HG03066 (cell line): ENCODE measurements at regions not wholly inside any gene's neighbourhood (a gene's known extent, or its start where the extent isn't known, plus 50 kb on each side); places are given as distances from the start of the nearest gene placed in this dataset.
"Not testable (repeated sequence)": the region's sequence is repeated elsewhere in the genome, so short reads cannot be mapped to it uniquely, and the experiment has no call there.

ENCODE experiments used
- ATAC-seq: cut with Tn5 transposase; IDR thresholded peaks from one replicate; pipeline ENCODE4 v1.9.1; 2021; ENCODE audit warnings: low read depth; ENCODE audit not compliant: unreplicated experiment

DNA sequence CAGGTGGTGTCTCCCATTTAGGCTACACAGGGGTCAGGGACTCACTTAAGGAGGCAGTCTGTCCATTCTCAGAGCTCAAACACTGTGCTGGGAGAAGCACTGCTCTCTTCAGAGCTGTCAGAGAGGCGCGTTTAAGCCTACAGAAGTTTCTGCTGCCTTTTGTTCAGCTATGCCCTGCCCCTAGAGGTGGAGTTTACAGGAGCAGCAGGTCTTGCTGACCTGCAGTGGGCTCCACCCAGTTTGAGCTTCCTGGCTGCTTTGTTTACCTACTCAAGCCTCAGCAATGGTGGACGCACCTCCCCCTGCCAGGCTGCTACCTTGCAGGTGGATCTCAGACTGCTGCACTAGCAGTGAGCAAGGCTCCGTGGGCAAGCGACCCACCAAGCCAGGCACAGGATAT lies 260.1 kb downstream of the MEF2C start:
- not testable (repeated sequence) for ATAC-seq

DNA sequence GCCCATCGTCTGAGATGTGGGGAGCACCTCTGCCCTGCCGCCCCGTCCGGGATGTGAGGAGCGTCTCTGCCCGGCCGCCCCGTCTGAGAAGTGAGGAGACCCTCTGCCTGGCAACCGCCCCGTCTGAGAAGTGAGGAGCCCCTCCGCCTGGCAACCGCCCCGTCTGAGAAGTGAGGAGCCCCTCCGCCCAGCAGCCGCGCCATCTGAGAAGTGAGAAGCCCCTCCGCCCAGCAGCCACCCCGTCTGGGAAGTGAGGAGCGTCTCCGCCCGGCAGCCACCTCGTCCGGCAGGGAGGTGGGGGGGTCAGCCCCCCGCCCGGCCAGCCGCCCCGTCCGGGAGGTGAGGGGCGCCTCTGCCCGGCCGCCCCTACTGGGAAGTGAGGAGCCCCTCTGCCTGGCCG lies 267.2 kb downstream of the MEF2C start:
- ATAC-seq, result not testable (repeated sequence)

DNA sequence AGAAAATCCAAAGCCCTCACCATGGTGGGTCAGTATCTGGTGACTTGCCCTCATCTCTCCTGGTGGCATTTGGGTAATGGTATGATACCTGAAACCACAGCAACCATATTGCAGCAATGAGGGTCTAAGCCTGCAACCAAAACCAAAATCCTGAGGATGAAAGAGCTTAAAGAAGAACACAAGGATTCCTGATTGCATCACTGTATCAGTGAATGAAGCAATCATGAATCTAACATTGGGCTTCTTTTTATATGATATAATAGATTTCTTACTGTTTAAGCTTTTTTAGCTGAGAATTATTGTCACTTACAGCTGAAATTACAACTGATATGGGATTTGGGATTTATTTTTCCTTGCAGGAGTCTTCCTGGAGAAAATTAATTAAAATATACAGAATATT lies 269.9 kb downstream of the MEF2C start:
- no peak for ATAC-seq

DNA sequence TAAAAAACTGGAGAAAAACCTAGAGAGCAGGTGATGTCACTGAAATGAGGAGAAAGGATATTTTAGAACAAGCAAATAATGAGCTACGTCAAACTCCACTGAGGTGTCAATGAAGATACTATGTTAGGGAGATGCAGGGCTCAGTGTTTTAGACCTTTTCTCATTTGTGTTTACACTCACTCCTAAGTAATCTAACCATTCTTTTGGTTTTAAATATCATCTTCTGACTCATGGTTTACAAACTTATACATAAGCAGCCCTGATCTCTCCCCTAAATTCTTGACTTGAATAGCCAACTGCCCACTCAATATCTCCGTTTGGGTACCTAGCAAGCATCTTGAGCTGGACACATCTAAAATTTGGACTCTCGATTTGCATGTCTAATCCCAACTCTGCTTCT lies 272.4 kb downstream of the MEF2C start:
- ATAC-seq, result no peak

DNA sequence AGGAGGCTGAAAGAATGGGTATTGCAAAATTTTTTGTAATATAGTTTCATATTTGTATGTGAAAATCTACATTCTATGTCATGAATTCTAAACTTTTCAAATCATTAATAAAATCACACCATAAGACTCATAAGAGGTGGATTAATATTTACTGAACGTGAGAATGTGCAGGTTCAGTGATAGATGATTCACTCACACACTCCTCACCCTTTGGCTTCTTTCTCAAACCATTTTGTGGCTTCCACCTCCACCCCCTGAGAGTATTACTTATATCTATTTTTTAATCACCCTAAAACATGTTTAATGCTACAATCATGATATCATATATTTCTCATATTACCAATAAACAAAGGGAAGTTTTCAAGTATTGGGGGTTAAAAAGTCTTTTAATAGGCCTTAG lies 275.5 kb downstream of the MEF2C start:
- no peak for ATAC-seq

DNA sequence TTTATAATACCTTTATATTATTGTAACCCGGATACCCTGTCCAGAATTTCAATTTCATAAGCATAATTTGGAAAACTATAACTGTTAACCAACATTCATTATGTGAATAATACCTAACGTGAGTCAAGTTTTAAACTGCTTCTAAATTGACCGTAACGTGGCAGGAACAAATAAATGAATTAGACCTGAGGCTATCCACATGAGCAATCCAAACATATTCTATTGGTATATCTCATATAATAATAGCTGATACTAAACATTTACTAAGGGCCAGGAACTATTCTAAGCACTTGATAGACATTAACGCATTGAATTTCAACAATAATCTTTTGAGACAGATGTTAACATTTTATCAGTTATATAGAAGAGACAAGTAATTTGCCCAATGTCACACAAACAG lies 276.4 kb downstream of the MEF2C start:
- ATAC-seq, result no peak

DNA sequence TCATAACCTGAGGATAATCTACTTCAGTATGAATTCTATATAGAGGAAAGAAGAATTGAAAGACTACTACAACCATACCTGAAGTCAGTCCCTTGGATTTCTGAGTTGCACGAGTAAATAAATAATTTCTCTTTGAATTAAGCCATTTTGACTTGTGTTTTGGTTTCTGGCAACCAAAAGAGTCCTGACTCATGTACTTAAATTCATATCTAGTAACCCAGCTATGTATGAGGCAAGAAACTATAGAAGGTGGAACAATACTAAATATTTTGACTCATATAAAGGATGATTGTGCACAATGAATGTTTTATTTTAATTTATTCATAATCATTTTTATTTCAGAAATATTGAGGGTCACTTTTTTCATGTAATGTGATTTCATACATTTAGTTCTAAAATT lies 276.8 kb downstream of the MEF2C start:
- ATAC-seq, result no peak

DNA sequence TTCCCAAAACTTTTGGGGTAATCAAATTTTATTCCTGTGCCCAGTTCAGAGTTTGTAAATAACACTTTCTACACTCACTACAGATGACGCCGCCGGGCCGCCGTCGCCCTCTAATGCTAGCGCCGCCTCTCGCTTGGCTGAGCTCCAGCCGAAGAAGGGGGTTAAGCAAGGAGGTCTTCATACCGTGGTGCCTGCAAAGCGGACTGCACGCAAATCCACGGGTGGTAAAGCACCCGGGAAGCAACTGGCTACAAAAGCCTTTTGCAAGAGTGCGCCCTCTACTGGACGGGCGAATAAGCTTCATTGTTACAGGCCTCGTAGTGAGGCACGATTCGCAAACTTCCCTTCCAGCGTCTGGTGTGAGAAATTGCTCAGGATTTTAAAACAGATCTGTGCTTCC lies 280.4 kb downstream of the MEF2C start:
- no peak for ATAC-seq

DNA sequence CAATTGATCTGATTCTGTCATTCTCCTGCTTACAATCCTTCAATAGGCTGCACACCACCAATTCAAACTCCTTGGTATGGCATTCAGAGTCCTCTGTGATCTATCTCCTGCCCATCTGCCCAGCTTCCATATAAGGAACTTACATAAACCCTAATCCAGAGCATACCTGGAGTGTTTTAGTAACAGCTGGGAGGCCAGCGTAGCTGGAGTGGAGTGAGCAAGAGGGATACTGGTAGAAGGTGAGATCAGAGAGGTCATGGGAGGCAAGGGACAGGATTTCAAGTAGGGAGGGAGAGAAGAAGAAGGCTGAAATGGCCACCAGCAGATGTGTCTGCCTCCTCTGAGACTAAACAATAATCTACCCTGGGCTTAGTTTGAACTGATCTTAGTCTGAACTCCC lies 288.5 kb downstream of the MEF2C start:
- no peak for ATAC-seq

DNA sequence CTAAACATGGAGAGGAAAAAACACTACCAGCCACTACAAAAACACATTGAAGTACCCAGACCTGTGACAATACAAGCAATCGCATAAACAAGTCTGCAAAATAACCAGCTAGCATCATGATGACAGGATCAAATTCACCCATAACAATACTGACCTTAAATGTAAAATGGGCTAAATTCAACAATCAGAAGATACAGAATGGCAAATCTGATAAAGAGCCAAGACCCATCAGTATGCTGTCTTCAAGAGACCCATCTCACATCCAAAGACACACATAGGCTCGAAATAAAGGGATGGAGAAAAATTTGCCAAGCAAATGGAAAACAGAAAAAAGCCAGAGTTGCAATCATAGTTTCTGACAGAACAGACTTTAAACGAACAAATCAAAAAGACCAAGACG lies 294.4 kb downstream of the MEF2C start:
- no peak for ATAC-seq

DNA sequence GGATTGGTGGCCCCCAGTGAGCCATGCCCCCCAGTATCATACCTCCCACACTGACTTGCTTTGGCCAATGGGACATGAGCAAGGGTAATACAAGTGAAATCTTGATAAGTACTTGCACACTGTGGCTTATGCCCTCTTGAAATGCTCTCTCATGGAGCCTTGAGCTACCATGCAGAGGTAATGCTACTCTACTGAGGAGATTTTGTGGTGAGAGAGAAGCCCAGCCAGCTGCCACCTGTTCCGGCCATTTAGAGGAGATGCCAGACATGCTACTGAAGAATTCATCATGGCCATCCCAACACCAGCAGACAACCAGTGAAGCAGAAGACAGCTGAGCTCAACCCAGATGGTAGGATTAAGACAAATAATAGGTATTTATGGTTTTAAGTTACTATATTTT lies 299.5 kb downstream of the MEF2C start:
- ATAC-seq, result no peak

DNA sequence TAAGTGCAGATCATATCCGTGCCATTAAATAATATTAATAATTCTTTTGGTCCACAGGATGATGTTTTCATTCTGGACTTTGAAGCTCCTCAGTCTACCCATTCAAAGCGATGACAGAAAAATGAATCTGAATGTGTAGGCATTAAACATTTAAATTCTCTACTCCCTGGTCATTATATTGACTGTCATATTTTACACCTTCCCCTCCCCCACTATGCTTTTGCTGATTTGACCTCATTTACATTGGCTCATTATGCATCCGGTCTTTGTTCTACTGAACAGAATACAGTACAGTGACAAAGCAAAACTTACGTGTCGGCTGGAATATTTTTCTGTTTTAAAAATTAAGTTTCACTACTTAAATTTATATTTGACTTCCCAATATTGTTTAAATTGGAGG lies 289.7 kb upstream of the TMEM161B start:
- ATAC-seq, result no peak

DNA sequence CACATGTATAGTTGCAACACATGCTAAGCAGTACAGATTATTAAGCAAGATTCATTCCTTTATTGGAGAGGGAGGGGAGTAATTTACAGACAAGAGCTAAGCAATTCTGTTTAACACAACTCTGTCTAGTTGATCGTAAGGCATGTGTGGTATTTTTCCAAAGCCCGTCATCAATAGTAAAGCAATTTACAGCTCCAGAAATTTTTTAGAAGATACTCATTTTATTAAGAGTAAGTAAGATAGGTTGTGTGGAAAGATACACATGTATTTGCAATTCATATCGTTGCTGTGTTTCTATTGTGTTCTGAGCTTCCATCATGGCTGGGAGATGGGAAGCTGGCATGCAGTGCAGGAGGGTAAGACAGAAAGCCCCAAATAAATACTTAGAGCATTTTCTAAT lies 289.2 kb upstream of the TMEM161B start:
- no peak for ATAC-seq

DNA sequence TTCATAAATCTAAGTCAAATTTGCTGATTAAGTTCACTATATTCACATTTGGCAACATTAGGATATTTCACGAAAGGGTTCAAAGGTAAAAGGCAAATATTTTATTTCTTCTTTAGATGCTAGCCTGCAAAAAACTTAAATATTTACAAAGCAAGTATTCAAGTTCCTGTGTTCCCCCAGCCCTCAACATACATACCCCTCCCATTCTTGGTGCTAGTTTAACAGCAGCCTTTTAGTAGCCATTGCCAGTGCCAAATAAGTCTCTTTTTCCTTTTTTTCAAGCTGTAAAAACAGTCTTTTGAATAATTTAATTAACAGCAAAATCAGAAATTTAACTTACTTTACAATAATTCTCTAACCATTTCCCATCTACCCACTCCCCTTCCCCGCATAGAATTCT lies 288.5 kb upstream of the TMEM161B start:
- ATAC-seq, result no peak

DNA sequence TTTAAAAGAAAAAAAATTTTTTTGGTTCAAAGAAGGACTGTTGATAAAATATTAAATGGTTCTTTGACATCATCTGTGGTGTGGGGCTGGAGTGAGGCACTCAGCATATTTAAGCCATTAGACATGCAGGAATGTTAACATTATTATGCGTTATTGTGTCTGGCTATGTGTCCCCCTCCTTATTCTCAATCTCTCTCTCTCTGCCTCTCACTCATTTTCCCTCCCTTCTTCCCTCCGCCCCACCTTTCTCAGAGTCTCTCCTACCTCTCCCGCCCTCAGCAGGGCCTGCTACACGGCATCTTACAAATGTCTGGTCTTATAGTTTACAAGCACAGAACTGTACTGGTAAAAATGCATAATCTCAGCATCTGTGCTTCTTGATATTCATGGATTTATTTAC lies 287.8 kb upstream of the TMEM161B start:
- ATAC-seq, result no peak

DNA sequence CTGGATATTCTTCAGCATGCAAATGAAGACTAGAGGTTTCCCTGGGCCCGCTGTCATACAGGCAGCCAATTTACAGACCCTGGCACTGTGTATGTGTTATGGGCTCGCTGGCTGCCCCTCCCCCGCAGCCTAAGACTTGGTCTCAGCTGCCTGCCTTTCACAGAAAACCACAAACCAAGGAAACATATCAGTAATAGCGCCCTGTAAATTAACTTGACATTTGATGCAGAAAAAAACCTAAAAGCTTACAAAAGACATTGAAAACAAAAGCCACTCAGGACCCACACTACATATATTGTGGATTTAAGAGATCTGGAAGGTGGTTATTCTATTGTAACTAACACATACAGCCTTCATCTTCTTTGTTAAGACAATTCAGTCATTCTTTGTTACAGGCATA lies 287.0 kb upstream of the TMEM161B start:
- no peak for ATAC-seq

DNA sequence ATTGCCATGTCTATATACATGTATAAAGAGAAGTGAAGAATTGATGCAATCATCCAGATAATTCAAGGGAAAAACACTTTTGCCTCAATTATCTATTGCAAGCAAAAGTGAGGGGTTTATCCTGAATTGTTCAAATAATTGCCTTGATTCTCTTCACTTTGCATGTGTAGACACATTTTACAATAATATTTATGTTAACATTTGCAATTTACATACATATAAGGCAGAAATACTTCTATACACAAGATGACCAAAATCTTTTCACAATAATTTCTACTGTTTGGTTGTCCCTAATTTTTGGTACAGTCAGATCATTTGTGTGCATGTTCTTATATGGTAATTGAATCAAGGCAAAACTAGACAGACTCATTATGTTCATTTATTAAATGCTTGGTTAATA lies 285.3 kb upstream of the TMEM161B start:
- no peak for ATAC-seq

DNA sequence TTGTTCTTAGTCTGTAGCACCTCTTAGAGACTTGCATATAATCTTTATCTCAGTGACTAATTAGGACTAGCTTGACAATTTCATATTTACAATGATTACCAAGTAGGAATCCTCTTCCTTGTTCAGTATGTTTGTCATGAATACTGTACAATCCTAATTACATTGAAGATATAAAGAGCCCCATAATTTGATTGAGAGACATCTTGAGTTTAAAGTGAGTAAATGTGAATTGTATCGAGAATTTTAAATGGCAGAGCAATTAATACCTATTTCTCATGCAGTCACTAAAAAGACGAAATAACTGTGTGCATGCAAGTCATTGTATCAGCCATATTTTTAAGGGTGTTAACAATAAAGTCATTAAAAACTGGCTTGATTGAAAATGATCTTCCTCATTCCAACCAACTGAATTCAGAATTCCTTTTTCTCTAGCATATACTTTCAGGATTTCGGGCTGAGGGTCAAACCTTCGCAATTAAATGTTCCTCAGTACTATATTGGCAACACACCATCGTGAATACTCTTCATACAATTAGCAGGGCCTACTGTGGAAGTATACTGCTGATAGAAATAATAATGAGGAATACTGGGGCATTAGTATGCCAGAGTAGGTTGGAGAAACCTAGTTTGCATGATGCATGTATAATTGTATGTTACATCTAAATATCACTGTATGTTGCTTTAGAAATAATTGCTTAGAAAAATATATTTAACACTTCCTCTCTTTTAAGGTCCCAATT lies 284.7 kb upstream of the TMEM161B start:
- ATAC-seq, result no peak

DNA sequence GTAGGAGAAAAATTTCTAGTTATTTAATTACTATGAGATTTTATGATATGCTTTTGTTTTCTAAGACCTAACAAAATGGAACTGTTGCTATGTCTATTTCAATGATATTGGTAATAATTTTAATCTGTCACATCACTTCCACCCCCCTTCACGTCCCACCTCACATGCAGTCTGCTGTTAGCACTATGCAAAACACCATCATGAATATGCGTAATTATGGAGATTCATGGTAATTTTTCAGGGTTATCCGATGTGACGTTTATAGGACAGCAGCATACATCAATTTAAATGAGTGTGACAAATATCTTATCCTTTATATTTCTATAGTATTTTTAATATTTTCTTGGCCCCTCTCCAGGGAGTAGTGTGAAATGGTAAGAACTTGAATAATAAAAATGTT lies 283.8 kb upstream of the TMEM161B start:
- ATAC-seq, result no peak

DNA sequence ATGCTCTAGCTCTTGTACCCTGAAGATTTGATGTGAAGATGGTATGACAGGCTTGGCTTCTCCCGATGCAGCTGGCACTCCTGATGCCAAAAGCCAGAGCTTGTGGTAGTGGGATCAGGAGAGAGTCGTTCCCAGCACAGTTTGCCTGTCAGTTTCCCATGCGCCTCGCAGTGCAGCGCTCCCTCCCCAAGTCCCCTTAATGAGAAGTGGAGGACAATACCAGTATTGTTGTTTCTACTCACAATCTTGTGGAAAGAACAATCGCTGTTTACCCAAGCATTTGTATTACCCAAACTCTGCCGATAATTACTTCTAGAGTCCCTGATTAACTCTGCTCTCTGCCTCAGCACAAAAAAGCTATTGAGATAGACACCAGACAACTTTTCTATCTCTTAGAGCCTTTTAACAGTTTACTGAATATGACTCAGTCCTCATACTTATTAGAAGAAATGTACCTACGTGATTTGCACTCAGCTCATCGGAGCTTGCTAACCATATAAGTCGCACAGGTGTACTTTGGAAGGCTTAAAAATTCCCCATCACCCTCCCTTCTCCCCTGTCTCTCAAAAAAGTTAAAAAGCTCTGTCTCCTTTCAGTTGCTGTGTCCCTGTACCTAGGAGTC lies 283.2 kb upstream of the TMEM161B start:
- no peak for ATAC-seq

DNA sequence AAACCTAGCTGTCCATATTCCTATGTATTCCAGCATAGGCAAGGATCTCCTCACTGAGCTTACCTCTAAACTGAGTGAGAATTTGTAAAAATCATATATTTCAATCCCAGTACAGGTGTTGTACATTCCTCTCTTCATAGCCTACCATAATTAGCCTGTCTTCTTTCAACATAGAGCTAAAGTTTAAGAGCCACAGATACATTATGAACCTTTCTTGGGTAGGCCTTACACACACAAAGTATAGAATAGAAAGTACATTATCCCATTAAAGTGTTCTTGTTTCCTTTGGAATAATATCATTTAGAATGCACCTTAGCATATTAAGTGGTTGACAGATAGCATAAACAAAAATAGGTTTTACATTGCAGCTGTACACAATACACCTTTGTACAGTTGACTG lies 282.1 kb upstream of the TMEM161B start:
- no peak for ATAC-seq

DNA sequence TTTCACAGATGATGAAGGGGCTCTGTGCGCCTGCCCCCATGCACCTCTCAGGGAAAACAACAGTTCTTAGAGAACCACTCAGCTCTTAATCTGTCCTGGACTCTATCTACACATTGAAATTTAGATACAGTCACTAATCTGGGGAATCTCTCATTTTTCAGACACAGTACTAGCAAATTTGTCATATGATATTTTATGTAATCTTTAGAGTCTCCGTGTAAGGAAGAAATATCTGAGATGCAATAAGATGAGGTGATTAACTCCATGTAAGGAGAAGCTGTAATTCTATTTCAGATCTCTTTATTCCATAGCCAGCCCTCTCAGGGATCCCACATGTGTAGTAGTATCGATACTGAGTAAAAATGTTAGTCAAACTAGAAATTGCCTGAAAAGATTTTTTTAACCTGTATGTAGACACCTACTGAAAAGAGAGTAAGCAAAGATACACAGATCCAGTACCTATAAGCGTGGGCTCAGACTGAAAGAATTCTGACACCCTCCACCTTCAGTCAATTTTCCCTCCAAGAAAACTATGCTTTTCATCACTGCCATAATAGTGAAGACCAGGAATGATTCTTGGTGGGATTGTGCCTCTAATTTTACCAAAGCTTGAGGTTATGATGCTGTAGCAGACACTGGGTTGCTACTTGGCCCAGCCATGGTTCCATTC lies 279.6 kb upstream of the TMEM161B start:
- no peak for ATAC-seq
